Glutamatergic neuron (in vitro differentiated cells): ENCODE measurements at regions not wholly inside any gene's neighbourhood (a gene's known extent, or its start where the extent isn't known, plus 50 kb on each side); places are given as distances from the start of the nearest gene placed in this dataset.

ENCODE experiments used
- DNase-seq: peaks from one replicate; pipeline ENCODE4 v3.0.0; 2022
- H3K27ac Mint-ChIP-seq: one replicate; pipeline ENCODE4 v1.8.0; 2020; ENCODE audit warnings: mild to moderate bottlenecking, mixed read lengths, inconsistent platforms; ENCODE audit not compliant: unreplicated experiment
- H3K27me3 Mint-ChIP-seq: one replicate; pipeline ENCODE4 v1.8.0; 2020; ENCODE audit warnings: mild to moderate bottlenecking, moderate library complexity, mixed read lengths, inconsistent platforms; ENCODE audit not compliant: unreplicated experiment
- H3K36me3 Mint-ChIP-seq: one replicate; pipeline ENCODE4 v1.8.0; 2020; ENCODE audit warnings: mild to moderate bottlenecking, mixed read lengths, inconsistent platforms; ENCODE audit not compliant: unreplicated experiment
- H3K4me1 Mint-ChIP-seq: one replicate; pipeline ENCODE4 v1.8.0; 2020; ENCODE audit warnings: mild to moderate bottlenecking, low read depth, mixed read lengths, inconsistent platforms; ENCODE audit not compliant: unreplicated experiment
- H3K4me3 Mint-ChIP-seq: one replicate; pipeline ENCODE4 v1.8.0; 2020; ENCODE audit warnings: mild to moderate bottlenecking, mixed read lengths, inconsistent platforms; ENCODE audit not compliant: unreplicated experiment
- H3K9me3 Mint-ChIP-seq: one replicate; pipeline ENCODE4 v1.8.0; 2020; ENCODE audit warnings: mild to moderate bottlenecking, moderate library complexity, mixed read lengths, inconsistent platforms; ENCODE audit not compliant: unreplicated experiment
- TF ChIP-seq, protein P1 (sequence below): fragments of 200-600 bp; sonication (generic); IDR thresholded peaks from one replicate; pipeline ENCODE4 v1.5.0; 2021; ENCODE audit not compliant: partially characterized antibody, unreplicated experiment

- no peak overlapping the region for H3K27ac Mint-ChIP-seq
- no peak for DNase-seq
- H3K27me3 Mint-ChIP-seq = no peaks in the 10 kb centered on the region
- H3K4me1 Mint-ChIP-seq = peaks cover 8% of the 10 kb centered on the region
- H3K36me3 Mint-ChIP-seq = no peaks in the 10 kb centered on the region
- H3K9me3 Mint-ChIP-seq = no peaks in the 10 kb centered on the region
- TF ChIP-seq, protein P1, sequence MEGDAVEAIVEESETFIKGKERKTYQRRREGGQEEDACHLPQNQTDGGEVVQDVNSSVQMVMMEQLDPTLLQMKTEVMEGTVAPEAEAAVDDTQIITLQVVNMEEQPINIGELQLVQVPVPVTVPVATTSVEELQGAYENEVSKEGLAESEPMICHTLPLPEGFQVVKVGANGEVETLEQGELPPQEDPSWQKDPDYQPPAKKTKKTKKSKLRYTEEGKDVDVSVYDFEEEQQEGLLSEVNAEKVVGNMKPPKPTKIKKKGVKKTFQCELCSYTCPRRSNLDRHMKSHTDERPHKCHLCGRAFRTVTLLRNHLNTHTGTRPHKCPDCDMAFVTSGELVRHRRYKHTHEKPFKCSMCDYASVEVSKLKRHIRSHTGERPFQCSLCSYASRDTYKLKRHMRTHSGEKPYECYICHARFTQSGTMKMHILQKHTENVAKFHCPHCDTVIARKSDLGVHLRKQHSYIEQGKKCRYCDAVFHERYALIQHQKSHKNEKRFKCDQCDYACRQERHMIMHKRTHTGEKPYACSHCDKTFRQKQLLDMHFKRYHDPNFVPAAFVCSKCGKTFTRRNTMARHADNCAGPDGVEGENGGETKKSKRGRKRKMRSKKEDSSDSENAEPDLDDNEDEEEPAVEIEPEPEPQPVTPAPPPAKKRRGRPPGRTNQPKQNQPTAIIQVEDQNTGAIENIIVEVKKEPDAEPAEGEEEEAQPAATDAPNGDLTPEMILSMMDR = no peak
- H3K4me3 Mint-ChIP-seq = no peak overlapping the region
Observed at GRCh38 chr13:79810669-79811068, 329.7 kb downstream of the NDFIP2 start.

DNA sequence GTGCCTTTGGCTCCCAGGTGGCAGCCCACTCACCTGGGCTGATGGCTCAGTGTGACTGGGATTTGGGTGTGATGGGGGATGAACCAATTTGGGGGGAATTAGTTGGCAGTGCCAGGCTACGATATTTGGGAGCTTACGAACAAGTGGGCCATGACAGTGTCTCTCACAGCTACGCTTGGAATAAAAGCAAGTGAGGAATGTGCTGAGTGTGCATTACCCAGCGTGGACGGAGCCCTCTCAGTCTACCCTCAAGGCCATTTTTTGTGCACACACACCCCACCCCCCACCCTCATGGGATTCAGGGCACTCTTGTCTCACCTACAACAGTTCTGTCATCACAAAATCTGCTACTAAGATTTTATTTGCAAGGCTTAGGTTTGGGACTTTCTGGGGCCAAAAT lies 329.1 kb downstream of the NDFIP2 start:
- H3K4me3 Mint-ChIP-seq = no peak overlapping the region

DNA sequence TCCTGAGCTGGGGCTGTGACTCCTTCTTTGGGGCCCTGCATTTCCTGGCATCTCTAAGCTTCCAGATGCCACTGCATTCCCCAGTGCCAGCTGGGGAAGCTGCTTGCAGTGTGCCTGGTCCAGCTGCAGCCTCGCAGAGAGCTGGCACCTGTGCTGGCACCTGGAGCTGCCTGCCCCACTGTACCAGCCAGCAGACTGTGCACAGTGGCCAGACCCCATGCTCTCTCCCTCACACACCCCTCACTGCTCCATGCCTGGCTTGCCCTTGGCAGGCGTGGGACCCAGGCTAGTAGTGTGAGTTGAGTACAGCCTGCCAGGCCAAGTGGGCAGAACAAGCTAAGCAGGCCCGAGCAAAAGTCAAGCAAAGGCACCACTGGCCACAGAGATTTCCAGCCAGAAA lies 327.5 kb downstream of the NDFIP2 start:
- H3K9me3 Mint-ChIP-seq = no peaks in the 10 kb centered on the region
- no peaks in the 10 kb centered on the region for H3K36me3 Mint-ChIP-seq
- no peak overlapping the region for H3K4me3 Mint-ChIP-seq
- no peak overlapping the region for H3K27ac Mint-ChIP-seq
- H3K4me1 Mint-ChIP-seq = peaks cover 28% of the 10 kb centered on the region
- no peaks in the 10 kb centered on the region for H3K27me3 Mint-ChIP-seq
- TF ChIP-seq, protein P1 = no peak
- no peak for DNase-seq

More for the DNA sequence above, 329.1 kb downstream of the NDFIP2 start:
- H3K27me3 Mint-ChIP-seq = no peaks in the 10 kb centered on the region
- H3K4me1 Mint-ChIP-seq = peaks cover 14% of the 10 kb centered on the region
- no peaks in the 10 kb centered on the region for H3K9me3 Mint-ChIP-seq
- no peaks in the 10 kb centered on the region for H3K36me3 Mint-ChIP-seq
- no peak for DNase-seq
- TF ChIP-seq, protein P1 = no peak
- H3K27ac Mint-ChIP-seq = no peak overlapping the region

- Mint-ChIP-seq H3K27ac (no peak overlapping the region), H3K27me3 (peaks cover 2% of the 10 kb centered on the region), H3K4me3 (no peak overlapping the region), H3K4me1 (peaks cover 37% of the 10 kb centered on the region), H3K36me3 (no peaks in the 10 kb centered on the region), H3K9me3 (peaks cover 3% of the 10 kb centered on the region)
- no peak for DNase-seq
- TF ChIP-seq, protein P1 = no peak
Observed at GRCh38 chr13:79807554-79807953, 326.6 kb downstream of the NDFIP2 start.

- TF ChIP-seq, protein P1 = no peak
- Mint-ChIP-seq H3K36me3 (no peaks in the 10 kb centered on the region), H3K9me3 (peaks cover 3% of the 10 kb centered on the region), H3K27ac (peak overlapping the region; percentile 34), H3K27me3 (peaks cover 2% of the 10 kb centered on the region), H3K4me1 (peaks cover 43% of the 10 kb centered on the region), H3K4me3 (no peak overlapping the region)
- no peak for DNase-seq
Observed at GRCh38 chr13:79806821-79807220, 325.9 kb downstream of the NDFIP2 start.
